Fibroblast of lung (primary cell): ENCODE measurements at regions not wholly inside any gene's neighbourhood (a gene's known extent, or its start where the extent isn't known, plus 50 kb on each side); places are given as distances from the start of the nearest gene placed in this dataset.

Experiments used
- DNase-seq, 2 donors: peaks; one replicate each; pipeline versions ENCODE4 v3.0.0 to v3.0.0-alpha.2; 2010; ENCODE audit warnings: low read depth in 2 of 2
- H2AFZ ChIP-seq: 2 replicates; pipeline ENCODE4 v1.5.1; 2012; ENCODE audit warnings: low read length, control low read depth, inconsistent platforms
- H3K27ac ChIP-seq: 2 replicates; pipeline ENCODE4 v1.5.1; 2011; ENCODE audit warnings: low read length, control low read depth; ENCODE audit not compliant: insufficient read depth
- H3K27me3 ChIP-seq: 2 replicates; pipeline ENCODE4 v1.5.1; 2011; ENCODE audit warnings: mild to moderate bottlenecking, low read length; ENCODE audit not compliant: control insufficient read depth, insufficient read depth
- H3K36me3 ChIP-seq: 2 replicates; pipeline ENCODE4 v1.5.1; 2011; ENCODE audit warnings: low read length; ENCODE audit not compliant: control insufficient read depth, insufficient read depth
- H3K4me1 ChIP-seq: 2 replicates; pipeline ENCODE4 v1.5.1; 2011; ENCODE audit warnings: low read length; ENCODE audit not compliant: control insufficient read depth, insufficient read depth; ENCODE audit errors: extremely low read depth
- H3K4me2 ChIP-seq: 2 replicates; pipeline ENCODE4 v1.5.1; 2011; ENCODE audit warnings: low read length, control low read depth; ENCODE audit not compliant: insufficient read depth; ENCODE audit errors: extremely low read depth
- H3K4me3 ChIP-seq, 4 experiments: fragments of 200-600 bp in 1 of 4; sonication (generic) in 1 of 4; replicated peaks in 1 of 4; 2 replicates each; pipeline ENCODE4 v1.5.1; 2011 to 2016; ENCODE audit warnings: low read length in 4 of 4, low read depth in 3 of 4, mild to moderate bottlenecking in 3 of 4, control low read depth in 2 of 4, inconsistent platforms in 1 of 4, mixed read lengths in 1 of 4; ENCODE audit not compliant: insufficient read depth in 1 of 4; ENCODE audit errors: control extremely low read depth in 1 of 4
- H3K79me2 ChIP-seq: 2 replicates; pipeline ENCODE4 v1.5.1; 2012; ENCODE audit warnings: mild to moderate bottlenecking, low read length, inconsistent platforms; ENCODE audit not compliant: control insufficient read depth, insufficient read depth
- H3K9ac ChIP-seq: 2 replicates; pipeline ENCODE4 v1.5.1; 2011; ENCODE audit warnings: mild to moderate bottlenecking, low read length, control low read depth; ENCODE audit not compliant: insufficient read depth
- H3K9me3 ChIP-seq: 2 replicates; pipeline ENCODE4 v1.5.1; 2012; ENCODE audit warnings: low read depth, low read length; ENCODE audit not compliant: control insufficient read depth, insufficient read depth
- H4K20me1 ChIP-seq: 2 replicates; pipeline ENCODE4 v1.5.1; 2011; ENCODE audit warnings: low read length; ENCODE audit not compliant: control insufficient read depth, insufficient read depth; ENCODE audit errors: extremely low read depth
- CTCF ChIP-seq, 2 donors: IDR thresholded peaks in 1 of 2; conservative IDR thresholded peaks in 1 of 2; 1 replicate in 1 of 2; 2 replicates in 1 of 2; pipeline ENCODE4 v1.5.1; 2011 to 2012; ENCODE audit warnings: low read length in 2 of 2, control low read depth in 1 of 2, inconsistent platforms in 1 of 2, low read depth in 1 of 2, mild to moderate bottlenecking in 1 of 2
- EZH2 ChIP-seq: IDR thresholded peaks from 2 replicates; pipeline ENCODE4 v1.5.1; 2012; ENCODE audit warnings: low read length, control low read depth, mild to moderate bottlenecking; ENCODE audit errors: missing control alignments

GRCh38 chr12:18955594-18955993, 173.9 kb upstream of the PLEKHA5 start:
- no peak for TF ChIP-seq EZH2
- no peak for TF ChIP-seq CTCF (conservative IDR thresholded peaks at IDR 0.05 in 1 of 2, IDR thresholded peaks at IDR 0.05 in 1 of 2; ENCODE audit: low read depth in 1 of 2, low read length in 2 of 2)
- Histone ChIP-seq H3K9me3 (no peaks in the 10 kb centered on the region), H3K4me1 (no peaks in the 10 kb centered on the region), H3K4me2 (no peak overlapping the region), H2AFZ (no peak overlapping the region), H4K20me1 (no peaks in the 10 kb centered on the region), H3K27ac (no peak overlapping the region), H3K9ac (no peak overlapping the region), H3K36me3 (no peaks in the 10 kb centered on the region), H3K27me3 (no peaks in the 10 kb centered on the region), H3K4me3 (no peak overlapping the region), H3K79me2 (no peaks in the 10 kb centered on the region)
- DNase-seq = peak in 1 of 2 donors; percentile 51

GRCh38 chr12:18965203-18965602, 164.3 kb upstream of the PLEKHA5 start:
- DNase-seq = no peak
- H3K27me3 ChIP-seq = no peaks in the 10 kb centered on the region
- no peaks in the 10 kb centered on the region for H3K4me1 ChIP-seq
- no peak overlapping the region for H3K4me3 ChIP-seq
- no peaks in the 10 kb centered on the region for H3K36me3 ChIP-seq
- H4K20me1 ChIP-seq = no peaks in the 10 kb centered on the region
- H3K9ac ChIP-seq = no peak overlapping the region
- no peak overlapping the region for H3K27ac ChIP-seq
- H3K4me2 ChIP-seq = no peak overlapping the region
- H2AFZ ChIP-seq = no peak overlapping the region
- TF ChIP-seq EZH2 (no peak), CTCF (conservative IDR thresholded peaks at IDR 0.05 in 1 of 2, IDR thresholded peaks at IDR 0.05 in 1 of 2; ENCODE audit: low read depth in 1 of 2, low read length in 2 of 2) (no peak)
- no peaks in the 10 kb centered on the region for H3K79me2 ChIP-seq
- no peaks in the 10 kb centered on the region for H3K9me3 ChIP-seq

- Histone ChIP-seq H3K4me1 (no peaks in the 10 kb centered on the region), H3K27me3 (no peaks in the 10 kb centered on the region), H3K9ac (no peak overlapping the region), H3K4me3 (no peak overlapping the region), H3K27ac (no peak overlapping the region), H3K36me3 (no peaks in the 10 kb centered on the region), H3K79me2 (no peaks in the 10 kb centered on the region), H2AFZ (no peak overlapping the region), H3K9me3 (no peaks in the 10 kb centered on the region), H4K20me1 (no peaks in the 10 kb centered on the region), H3K4me2 (no peak overlapping the region)
- no peak for TF ChIP-seq EZH2
- TF ChIP-seq CTCF (conservative IDR thresholded peaks at IDR 0.05 in 1 of 2, IDR thresholded peaks at IDR 0.05 in 1 of 2; ENCODE audit: low read depth in 1 of 2, low read length in 2 of 2) = no peak
- no peak for DNase-seq
Measured at GRCh38 chr12:18966954-18967353, 162.6 kb upstream of the PLEKHA5 start.
